Neural cell (in vitro differentiated cells): ENCODE measurements at regions not wholly inside any gene's neighbourhood (a gene's known extent, or its start where the extent isn't known, plus 50 kb on each side); places are given as distances from the start of the nearest gene placed in this dataset.

ENCODE experiments used
- H2AFZ ChIP-seq: fragments of 200-600, 300-800 bp; sonication (generic), shearing (Covaris generic); 2 replicates; pipeline ENCODE4 v1.6.0; 2014; ENCODE audit warnings: low read depth, mild to moderate bottlenecking, antibody characterized with exemption, low read length, moderate library complexity
- H3F3A ChIP-seq: fragments of 200-600 bp; shearing (Covaris generic); 2 replicates; pipeline ENCODE4 v1.6.1; 2016; ENCODE audit warnings: mild to moderate bottlenecking, moderate library complexity, mixed read lengths, antibody characterized with exemption, low read length; ENCODE audit not compliant: insufficient read depth, poor library complexity, severe bottlenecking
- H3K27ac ChIP-seq: fragments of 200-600, 300-800 bp; sonication (generic), shearing (Covaris generic); 2 replicates; pipeline ENCODE4 v1.5.1; 2014; ENCODE audit warnings: mild to moderate bottlenecking, low read length, moderate library complexity
- H3K27me3 ChIP-seq: fragments of 300-800, 200-600 bp; sonication (generic), shearing (Covaris generic); 2 replicates; pipeline ENCODE4 v1.6.0; 2014; ENCODE audit warnings: mild to moderate bottlenecking, low read depth, low read length, moderate library complexity; ENCODE audit not compliant: insufficient read depth
- H3K36me3 ChIP-seq: fragments of 300-800, 200-600 bp; sonication (generic), shearing (Covaris generic); 2 replicates; pipeline ENCODE4 v1.5.1; 2014; ENCODE audit warnings: mild to moderate bottlenecking, antibody characterized with exemption, low read length, moderate library complexity; ENCODE audit not compliant: insufficient read depth
- H3K4me2 ChIP-seq: fragments of 300-800, 200-600 bp; sonication (generic), shearing (Covaris generic); 2 replicates; pipeline ENCODE4 v1.6.0; 2014; ENCODE audit warnings: mild to moderate bottlenecking, low read length
- H3K4me3 ChIP-seq: fragments of 300-800, 200-600 bp; sonication (generic), shearing (Covaris generic); 2 replicates; pipeline ENCODE4 v1.5.1; 2014; ENCODE audit warnings: mild to moderate bottlenecking, low read length, moderate library complexity
- H3K79me2 ChIP-seq: fragments of 200-600 bp; shearing (Covaris generic); replicated peaks from 2 replicates; pipeline ENCODE4 v1.6.0; 2014; ENCODE audit warnings: mild to moderate bottlenecking, low read length, moderate library complexity; ENCODE audit not compliant: insufficient read depth
- H3K9ac ChIP-seq: fragments of 300-800, 200-600 bp; sonication (generic), shearing (Covaris generic); 2 replicates; pipeline ENCODE4 v1.6.1; 2016; ENCODE audit warnings: mild to moderate bottlenecking, low read length, mixed read lengths
- H3K9me2 ChIP-seq: fragments of 200-600 bp; shearing (Covaris generic); 2 replicates; pipeline ENCODE4 v1.6.1; 2016; ENCODE audit warnings: mild to moderate bottlenecking, low read length, mixed read lengths; ENCODE audit not compliant: insufficient read depth
- H3K9me3 ChIP-seq: fragments of 200-600, 300-800 bp; sonication (generic), shearing (Covaris generic); 2 replicates; pipeline ENCODE4 v1.6.1; 2016; ENCODE audit warnings: mild to moderate bottlenecking, mixed run types, low read length, moderate library complexity, mixed read lengths
- H4K20me1 ChIP-seq: fragments of 200-600 bp; shearing (Covaris generic); 2 replicates; pipeline ENCODE4 v1.6.1; 2016; ENCODE audit warnings: mild to moderate bottlenecking, mixed run types; ENCODE audit not compliant: insufficient read depth
- EP300 ChIP-seq: fragments of 450-650 bp; conservative IDR thresholded peaks from 2 replicates; pipeline ENCODE4 v1.6.1; 2014; ENCODE audit warnings: antibody characterized with exemption, mild to moderate bottlenecking, moderate library complexity; ENCODE audit not compliant: poor library complexity, severe bottlenecking
- EZH2 ChIP-seq: fragments of 200-600, 300-800 bp; shearing (Covaris generic), sonication (generic); IDR thresholded peaks from 2 replicates; pipeline ENCODE4 v1.6.1; 2014; ENCODE audit warnings: antibody characterized with exemption, low read length, borderline replicate concordance, mild to moderate bottlenecking; ENCODE audit not compliant: insufficient read depth, poor library complexity, severe bottlenecking
- MXI1 ChIP-seq: fragments of 450-650 bp; conservative IDR thresholded peaks from 2 replicates; pipeline ENCODE4 v1.6.1; 2014; ENCODE audit warnings: antibody characterized with exemption, mild to moderate bottlenecking; ENCODE audit not compliant: poor library complexity, severe bottlenecking
- POLR2AphosphoS5 ChIP-seq: IDR thresholded peaks from 2 replicates; pipeline ENCODE4 v1.6.1; 2012
- RAD21 ChIP-seq: fragments of 450-650 bp; conservative IDR thresholded peaks from 2 replicates; pipeline ENCODE4 v1.6.1; 2014; ENCODE audit warnings: antibody characterized with exemption, mild to moderate bottlenecking, moderate library complexity
- REST ChIP-seq: IDR thresholded peaks from 2 replicates; pipeline ENCODE4 v1.6.1; 2012; ENCODE audit warnings: borderline replicate concordance
- SMC3 ChIP-seq: fragments of 450-650 bp; conservative IDR thresholded peaks from 2 replicates; pipeline ENCODE4 v1.6.1; 2014; ENCODE audit warnings: antibody characterized with exemption, mild to moderate bottlenecking, moderate library complexity; ENCODE audit not compliant: poor library complexity
- TAF1 ChIP-seq: IDR thresholded peaks from 2 replicates; pipeline ENCODE4 v1.6.1; 2012; ENCODE audit warnings: low read depth
- TF ChIP-seq, protein P1 (sequence below): fragments of 450-650 bp; IDR thresholded peaks from 2 replicates; pipeline ENCODE4 v1.5.1; 2014; ENCODE audit warnings: antibody characterized with exemption, mild to moderate bottlenecking, moderate library complexity; ENCODE audit not compliant: poor library complexity, severe bottlenecking

- Histone ChIP-seq H3K79me2 (no peaks in the 10 kb centered on the region), H2AFZ (no peak overlapping the region), H3K4me2 (no peak overlapping the region), H3K4me3 (no peak overlapping the region), H3K9me2 (no peaks in the 10 kb centered on the region), H3K9me3 (no peaks in the 10 kb centered on the region), H3K36me3 (no peaks in the 10 kb centered on the region), H3F3A (no peaks in the 10 kb centered on the region), H4K20me1 (no peaks in the 10 kb centered on the region), H3K27ac (no peak overlapping the region), H3K9ac (no peak overlapping the region), H3K27me3 (no peaks in the 10 kb centered on the region)
- TF ChIP-seq, protein P1, sequence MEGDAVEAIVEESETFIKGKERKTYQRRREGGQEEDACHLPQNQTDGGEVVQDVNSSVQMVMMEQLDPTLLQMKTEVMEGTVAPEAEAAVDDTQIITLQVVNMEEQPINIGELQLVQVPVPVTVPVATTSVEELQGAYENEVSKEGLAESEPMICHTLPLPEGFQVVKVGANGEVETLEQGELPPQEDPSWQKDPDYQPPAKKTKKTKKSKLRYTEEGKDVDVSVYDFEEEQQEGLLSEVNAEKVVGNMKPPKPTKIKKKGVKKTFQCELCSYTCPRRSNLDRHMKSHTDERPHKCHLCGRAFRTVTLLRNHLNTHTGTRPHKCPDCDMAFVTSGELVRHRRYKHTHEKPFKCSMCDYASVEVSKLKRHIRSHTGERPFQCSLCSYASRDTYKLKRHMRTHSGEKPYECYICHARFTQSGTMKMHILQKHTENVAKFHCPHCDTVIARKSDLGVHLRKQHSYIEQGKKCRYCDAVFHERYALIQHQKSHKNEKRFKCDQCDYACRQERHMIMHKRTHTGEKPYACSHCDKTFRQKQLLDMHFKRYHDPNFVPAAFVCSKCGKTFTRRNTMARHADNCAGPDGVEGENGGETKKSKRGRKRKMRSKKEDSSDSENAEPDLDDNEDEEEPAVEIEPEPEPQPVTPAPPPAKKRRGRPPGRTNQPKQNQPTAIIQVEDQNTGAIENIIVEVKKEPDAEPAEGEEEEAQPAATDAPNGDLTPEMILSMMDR: no peak
- TF ChIP-seq EP300: no peak
Observed at GRCh38 chr9:3662671-3663070, 136.9 kb upstream of the RFX3 start.

DNA sequence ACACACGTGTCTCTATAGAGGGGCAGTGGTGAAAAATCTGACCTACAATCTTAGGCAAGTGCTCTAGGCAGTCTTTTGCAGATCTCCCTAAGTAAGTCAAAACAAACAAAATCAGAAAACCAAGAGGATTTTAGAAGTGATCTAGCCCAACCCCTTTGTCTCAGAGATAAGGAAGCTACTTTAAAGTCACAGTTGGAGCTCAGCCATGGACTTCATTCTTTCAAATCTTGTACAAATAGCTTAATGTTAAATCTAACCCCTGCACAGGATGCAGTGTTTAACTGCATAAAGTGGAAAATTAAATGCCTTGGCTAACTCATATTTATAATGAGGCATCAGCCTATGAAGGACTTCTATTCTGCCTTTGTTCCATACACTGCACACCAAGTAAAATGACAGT lies 135.1 kb upstream of the RFX3 start:
- no peak overlapping the region for H3K9ac ChIP-seq
- H2AFZ ChIP-seq: no peak overlapping the region
- no peaks in the 10 kb centered on the region for H3F3A ChIP-seq
- no peaks in the 10 kb centered on the region for H3K36me3 ChIP-seq
- H3K9me2 ChIP-seq: no peaks in the 10 kb centered on the region
- no peak for TF ChIP-seq POLR2AphosphoS5
- TF ChIP-seq TAF1: no peak
- TF ChIP-seq EP300: no peak
- TF ChIP-seq EZH2: no peak
- no peak for TF ChIP-seq REST
- no peak for TF ChIP-seq RAD21
- no peak for TF ChIP-seq SMC3
- TF ChIP-seq, protein P1: no peak
- no peak for TF ChIP-seq MXI1
- no peaks in the 10 kb centered on the region for H3K79me2 ChIP-seq
- H3K4me2 ChIP-seq: no peak overlapping the region
- H3K4me3 ChIP-seq: no peak overlapping the region
- H3K27ac ChIP-seq: no peak overlapping the region
- H3K9me3 ChIP-seq: no peaks in the 10 kb centered on the region
- H3K27me3 ChIP-seq: no peaks in the 10 kb centered on the region
- no peaks in the 10 kb centered on the region for H4K20me1 ChIP-seq
